GM21737 (cell line): ENCODE measurements at regions not wholly inside any gene's neighbourhood (a gene's known extent, or its start where the extent isn't known, plus 50 kb on each side); places are given as distances from the start of the nearest gene placed in this dataset.

Source experiments
- ATAC-seq: cut with Tn5 transposase; IDR thresholded peaks from one replicate; pipeline ENCODE4 v1.9.1; 2021; ENCODE audit warnings: mild to moderate bottlenecking, moderate library complexity; ENCODE audit not compliant: unreplicated experiment

DNA sequence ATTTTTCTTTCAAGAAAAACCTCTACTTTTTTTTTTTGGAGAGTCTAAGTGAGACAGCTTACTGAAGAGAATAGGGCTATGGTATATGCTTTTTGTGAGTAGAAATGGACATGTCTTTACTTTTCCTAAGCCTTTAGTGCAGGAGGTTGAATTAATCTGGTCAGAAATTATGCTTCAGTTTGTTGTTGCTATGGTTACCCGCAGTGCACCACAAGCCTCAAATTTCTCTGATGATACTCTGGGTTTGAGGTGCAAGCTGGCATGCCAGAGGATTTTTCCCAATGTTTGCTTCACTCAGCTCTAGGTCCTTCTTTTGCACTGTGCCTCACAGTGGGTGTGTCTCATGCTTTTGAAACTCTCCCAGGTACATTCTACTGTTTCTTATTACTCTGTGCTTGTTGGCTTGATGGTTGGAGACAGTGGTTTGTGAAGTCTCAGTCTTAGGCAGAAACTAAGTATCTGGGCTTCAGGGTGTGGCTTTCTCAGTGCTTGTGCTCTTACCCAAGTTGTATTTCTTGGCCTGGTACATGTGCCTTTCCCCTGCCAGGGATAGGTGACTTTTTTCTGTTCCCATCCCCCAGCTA is 278.3 kb downstream of the RBM43 start:
- no peak for ATAC-seq

DNA sequence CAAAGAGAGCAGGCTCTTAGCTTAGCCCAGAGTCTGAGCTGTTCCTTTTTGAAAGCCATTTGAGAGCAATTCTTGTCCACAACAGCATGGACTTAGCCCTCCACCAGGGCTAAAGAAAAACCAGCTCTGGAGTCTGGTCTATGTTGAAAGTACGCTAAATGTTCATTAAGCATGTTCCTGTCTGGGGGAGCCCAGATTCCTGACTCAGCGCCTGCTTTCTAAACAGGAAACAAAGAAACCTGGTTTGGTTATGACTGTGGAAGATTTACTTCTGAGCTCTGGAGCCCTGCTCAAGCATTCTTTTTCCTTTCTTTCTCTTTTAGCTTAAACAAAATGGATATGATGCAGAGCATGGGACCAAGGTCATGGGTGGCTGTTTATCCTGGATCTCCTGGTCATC is 279.8 kb downstream of the RBM43 start:
- ATAC-seq = no peak

GRCh38 chr2:150978053-150978452 is 283.6 kb downstream of the RBM43 start:
- ATAC-seq = no peak

- no peak for ATAC-seq
These were observed 284.4 kb downstream of the RBM43 start for GRCh38 chr2:150977296-150977695.

GRCh38 chr2:150976604-150977003 is 285.1 kb downstream of the RBM43 start:
- no peak for ATAC-seq

- ATAC-seq = no peak
These were observed 286.8 kb downstream of the RBM43 start for GRCh38 chr2:150974864-150975263.

GRCh38 chr2:150974234-150974633 is 287.4 kb downstream of the RBM43 start:
- no peak for ATAC-seq

GRCh38 chr2:150971910-150972309 is 289.8 kb downstream of the RBM43 start:
- ATAC-seq = no peak

DNA sequence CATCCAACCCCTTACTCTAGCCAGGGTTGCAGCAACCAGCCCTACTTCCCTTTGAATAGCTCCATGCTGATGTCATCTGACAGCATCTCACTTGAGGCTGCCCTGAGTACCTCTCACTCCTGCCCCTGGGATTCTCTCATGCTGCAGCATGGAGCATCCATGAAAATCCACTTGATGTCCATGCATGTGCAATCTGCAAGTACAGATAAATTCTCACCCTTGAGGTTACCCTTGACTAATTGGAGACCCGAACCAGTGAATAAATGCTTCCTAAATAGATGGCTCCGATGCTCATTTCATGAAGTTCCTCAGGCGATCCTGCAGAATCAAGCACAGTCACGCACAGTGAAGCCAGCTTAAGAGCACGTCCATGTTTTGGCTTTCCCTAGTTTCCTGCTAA is 298.3 kb downstream of the RBM43 start:
- ATAC-seq = no peak

DNA sequence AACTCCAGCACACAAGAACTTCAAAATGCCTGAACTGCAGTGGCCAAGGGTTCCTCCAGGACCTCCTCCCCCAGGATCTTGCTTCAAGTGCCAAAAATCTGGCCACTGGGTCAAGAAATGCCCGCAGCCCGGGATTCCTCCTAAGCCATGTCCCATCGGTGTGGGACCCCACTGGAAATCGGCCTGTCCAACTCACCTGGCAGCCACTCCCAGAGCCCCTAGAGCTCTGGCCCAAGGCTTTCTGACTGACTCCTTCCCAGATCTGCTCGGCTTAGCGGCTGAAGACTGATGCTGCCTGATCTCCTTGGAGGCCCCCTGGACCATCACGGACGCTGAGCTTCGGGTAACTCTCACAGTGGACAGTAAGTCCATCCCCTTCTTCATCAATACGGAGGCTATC is 306.4 kb downstream of the RBM43 start:
- ATAC-seq = no peak

GRCh38 chr2:150946831-150947230 is 314.8 kb downstream of the RBM43 start:
- no peak for ATAC-seq

GRCh38 chr2:150944315-150944714 is 317.3 kb downstream of the RBM43 start:
- ATAC-seq = no peak

DNA sequence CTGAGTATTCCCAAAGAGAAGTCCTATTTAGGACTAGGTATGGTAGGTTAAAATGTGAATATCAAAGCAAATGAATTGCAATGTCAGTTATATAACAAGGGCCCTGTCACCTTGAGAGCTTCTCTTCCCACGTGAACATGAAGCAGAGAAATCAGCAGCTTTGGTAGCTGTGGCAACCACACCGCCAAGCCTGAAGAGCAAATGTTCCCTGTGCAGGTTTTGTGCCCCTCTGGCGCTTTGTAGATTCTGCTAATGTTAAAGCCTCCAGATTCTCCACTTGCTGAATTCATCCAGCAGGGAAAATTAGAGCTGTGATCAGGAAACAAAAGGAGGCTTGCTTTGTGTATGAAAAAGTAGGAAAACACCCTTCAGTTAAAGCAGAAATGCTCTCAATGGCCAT is 322.6 kb downstream of the RBM43 start:
- no peak for ATAC-seq

DNA sequence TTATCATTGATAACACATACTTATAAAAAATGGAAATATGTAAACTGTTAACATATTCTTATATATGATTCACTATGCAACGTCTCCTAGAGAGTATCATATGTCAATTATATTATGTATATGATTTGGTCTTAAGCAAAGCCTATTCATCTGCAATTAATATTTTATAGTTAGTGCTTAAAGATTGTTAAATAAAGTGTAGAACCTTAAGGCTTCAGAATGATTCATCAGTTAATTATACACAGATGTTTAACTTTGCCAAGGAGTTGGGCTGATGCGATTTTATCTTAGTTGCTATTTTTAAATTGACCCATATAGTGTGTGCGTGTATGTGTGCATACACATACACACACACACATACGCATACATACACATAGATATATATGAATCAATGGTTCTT is 323.1 kb downstream of the RBM43 start:
- ATAC-seq = no peak

DNA sequence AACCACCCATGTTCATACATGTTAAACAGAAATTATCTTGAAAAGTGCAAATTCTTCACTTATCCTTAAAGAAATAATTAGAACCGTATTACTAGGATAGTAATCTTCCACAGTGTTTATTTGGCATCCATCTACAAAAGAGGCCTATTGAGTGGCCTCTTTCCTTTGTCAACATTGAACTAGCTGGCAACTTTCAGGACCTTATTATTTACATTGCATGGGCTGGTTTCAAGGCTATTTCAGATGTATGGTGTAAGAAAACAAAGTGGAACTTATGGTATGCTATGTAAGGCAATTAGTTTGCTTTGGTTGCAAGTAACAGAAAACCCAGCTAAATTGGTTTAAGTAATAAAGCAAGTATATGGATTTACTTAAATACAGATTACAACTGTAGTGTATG is 324.6 kb downstream of the RBM43 start:
- no peak for ATAC-seq

DNA sequence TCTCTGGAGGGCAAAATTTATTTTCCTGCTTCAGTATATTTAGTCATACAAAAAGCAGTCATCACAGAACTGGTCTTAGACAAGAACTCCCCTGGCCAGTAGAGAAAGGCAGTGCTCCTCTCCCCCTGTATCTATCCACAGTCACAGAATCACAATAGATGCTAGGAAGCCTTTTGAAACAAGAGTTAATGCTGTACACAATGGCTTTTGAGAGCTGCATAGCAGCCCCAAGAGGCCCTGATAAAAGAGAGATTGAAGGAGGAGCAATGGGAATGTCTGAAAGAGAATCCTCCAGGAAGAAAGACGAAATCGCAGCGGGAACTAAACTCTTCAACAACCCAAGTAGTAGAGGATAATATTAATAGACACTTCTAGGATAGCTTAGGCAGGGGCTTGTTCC is 330.2 kb downstream of the RBM43 start:
- no peak for ATAC-seq

DNA sequence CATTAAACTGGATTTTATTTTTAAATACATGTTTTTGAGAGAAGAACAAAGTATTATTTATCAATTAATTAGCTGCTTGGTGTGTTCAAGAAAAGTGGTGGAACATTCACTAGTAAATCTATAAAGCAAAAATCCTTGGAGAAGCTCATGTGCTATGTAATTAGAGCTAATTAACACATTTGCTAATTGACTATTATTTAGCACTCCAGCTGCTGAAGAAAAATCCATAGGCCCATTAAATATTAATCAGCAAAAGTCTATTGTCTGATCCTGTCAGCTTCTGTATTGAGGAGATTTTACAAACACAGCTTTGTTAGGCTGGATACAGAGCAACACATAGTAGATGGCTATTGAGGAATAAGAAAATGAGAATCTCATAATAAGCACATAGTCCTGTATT is 336.1 kb downstream of the RBM43 start:
- no peak for ATAC-seq

- no peak for ATAC-seq
These were observed 336.8 kb downstream of the RBM43 start for GRCh38 chr2:150924878-150925277.

DNA sequence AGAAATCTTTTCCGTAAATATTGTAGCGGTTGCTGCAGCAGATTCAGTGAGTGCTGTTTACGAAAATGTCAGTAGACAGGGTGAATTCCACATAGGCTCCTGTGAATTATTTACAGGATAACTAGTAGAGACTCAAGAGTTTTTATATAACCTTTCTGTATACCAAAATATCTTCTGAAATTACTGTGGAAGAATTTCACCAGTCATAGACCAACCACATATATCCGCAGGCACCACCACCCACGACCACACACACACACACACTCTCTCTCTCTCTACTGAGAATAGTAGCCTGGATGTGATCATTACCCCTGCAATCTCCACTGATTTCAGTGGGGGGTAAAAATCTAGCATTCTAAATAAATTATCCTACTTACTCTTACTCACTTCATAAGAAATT is 341.8 kb downstream of the RBM43 start:
- ATAC-seq = no peak

- no peak for ATAC-seq
These were observed 343.5 kb downstream of the RBM43 start for GRCh38 chr2:150917961-150918713.

GRCh38 chr2:150916467-150917396 is 344.9 kb downstream of the RBM43 start:
- no peak for ATAC-seq

- ATAC-seq = no peak
These were observed 349.8 kb downstream of the RBM43 start for GRCh38 chr2:150911766-150912280.
